H7 (cell line): ENCODE measurements at regions not wholly inside any gene's neighbourhood (a gene's known extent, or its start where the extent isn't known, plus 50 kb on each side); places are given as distances from the start of the nearest gene placed in this dataset.

Experiments
- DNase-seq: peaks from one replicate; pipeline ENCODE4 v3.0.0; 2012
- H3K27me3 ChIP-seq: 2 replicates; pipeline ENCODE4 v1.6.0; 2011; ENCODE audit warnings: mild to moderate bottlenecking, low read length; ENCODE audit not compliant: control insufficient read depth, insufficient read depth
- H3K36me3 ChIP-seq: replicated peaks from 2 replicates; pipeline ENCODE4 v1.5.1; 2011; ENCODE audit warnings: low read length; ENCODE audit not compliant: control insufficient read depth, insufficient read depth
- H3K4me3 ChIP-seq: 2 replicates; pipeline ENCODE4 v1.5.1; 2011; ENCODE audit warnings: low read depth, mild to moderate bottlenecking, control low read depth, low read length, moderate library complexity; ENCODE audit not compliant: insufficient read depth

GRCh38 chr1:36585569-36586548, 103.1 kb upstream of the CSF3R start:
- Histone ChIP-seq H3K4me3 (no peak overlapping the region), H3K36me3 (no peaks in the 10 kb centered on the region), H3K27me3 (peaks cover 2% of the 10 kb centered on the region; the same call in 1 of the 2 replicates)
- DNase-seq, result peak; percentile 74

DNA sequence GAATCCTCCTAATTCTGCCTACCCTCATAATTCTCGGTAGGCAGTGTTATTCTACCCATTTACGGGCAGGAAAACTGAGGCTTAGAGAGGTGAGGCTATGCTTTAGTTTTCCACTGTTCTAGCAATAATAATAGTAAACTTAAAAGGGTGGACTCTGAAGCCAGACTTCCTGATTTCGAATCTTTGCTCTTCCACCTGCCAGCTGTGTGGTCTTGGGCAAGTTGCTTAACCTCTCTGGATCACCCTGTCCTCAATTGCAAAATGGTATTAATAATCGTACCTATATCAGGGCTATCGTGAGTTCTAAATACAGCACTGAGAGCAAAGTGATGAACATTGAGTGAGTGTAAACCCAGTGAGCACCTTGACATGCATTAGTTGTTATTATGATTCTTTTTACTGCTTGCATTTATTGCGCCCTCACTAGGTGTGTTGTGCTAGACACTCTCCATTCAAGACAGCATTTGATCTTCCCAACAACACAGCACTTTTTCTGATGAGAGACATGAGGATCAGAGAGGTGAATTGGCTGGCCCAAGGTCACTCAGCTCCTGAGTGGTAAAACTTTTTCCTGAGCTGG, 102.3 kb upstream of the CSF3R start:
- H3K36me3 ChIP-seq, result no peaks in the 10 kb centered on the region
- H3K4me3 ChIP-seq, result no peak overlapping the region
- DNase-seq, result no peak
- H3K27me3 ChIP-seq, result peaks cover 2% of the 10 kb centered on the region; the same call in 1 of the 2 replicates

DNA sequence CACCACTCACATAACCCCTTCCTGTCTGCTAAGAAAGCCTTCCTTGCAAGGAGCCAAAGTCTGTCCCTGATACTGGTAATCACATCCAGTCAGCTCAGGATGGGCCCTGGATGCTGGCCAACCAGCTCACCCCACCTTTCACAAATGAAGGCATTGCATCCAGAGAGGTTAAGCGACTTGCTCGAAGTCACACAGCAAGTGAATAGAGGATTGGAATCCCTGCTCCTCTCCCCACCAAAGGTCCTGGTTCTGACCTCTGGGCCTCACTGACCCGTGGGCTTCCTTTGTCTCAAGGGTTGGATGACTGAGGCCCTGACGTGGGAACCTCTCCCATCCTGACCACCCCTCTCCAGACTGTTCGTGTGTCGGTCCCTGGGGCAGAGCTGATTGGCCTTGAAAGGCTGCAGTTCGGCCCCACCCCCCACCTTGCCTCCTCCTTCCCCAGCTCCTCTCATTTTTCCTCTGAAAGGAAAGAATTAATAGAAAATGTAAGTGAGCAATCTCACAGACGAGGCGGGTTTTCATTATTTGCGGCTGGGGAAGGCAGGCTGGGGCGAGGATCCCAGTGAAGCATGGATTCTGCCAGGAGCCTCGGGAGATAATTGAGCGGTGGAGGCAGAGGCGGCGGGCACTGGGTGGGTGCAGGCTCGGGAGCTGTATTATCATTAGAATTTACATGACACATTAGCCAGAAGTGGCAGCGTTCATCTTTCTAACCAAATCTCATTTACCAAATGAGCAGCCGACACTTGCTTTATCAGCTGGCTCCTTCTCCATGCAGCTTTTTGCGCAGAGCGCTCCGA, 101.5 kb upstream of the CSF3R start:
- Histone ChIP-seq H3K36me3 (no peaks in the 10 kb centered on the region), H3K27me3 (peaks cover 2% of the 10 kb centered on the region; the same call in 1 of the 2 replicates), H3K4me3 (no peak overlapping the region)
- no peak for DNase-seq

DNA sequence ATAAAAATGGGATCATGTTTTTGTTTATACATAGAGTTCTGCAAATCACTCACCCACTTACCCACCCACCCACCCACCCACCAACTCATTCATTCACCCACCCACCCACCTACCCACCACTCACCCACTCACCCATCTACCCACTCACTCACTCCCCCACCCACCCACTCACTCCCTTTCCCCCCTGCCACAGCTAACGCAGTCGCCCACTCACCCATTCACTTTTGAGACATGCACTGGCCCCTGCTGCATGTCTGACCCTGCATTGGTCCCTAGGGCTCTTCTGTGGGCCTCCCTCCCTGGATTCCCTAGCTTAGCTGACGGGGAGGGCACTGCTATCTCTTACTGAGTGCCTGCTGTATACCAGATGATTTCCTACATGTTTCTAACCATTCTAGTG, 100.4 kb upstream of the CSF3R start:
- Histone ChIP-seq H3K36me3 (no peaks in the 10 kb centered on the region), H3K27me3 (no peaks in the 10 kb centered on the region), H3K4me3 (no peak overlapping the region)
- no peak for DNase-seq

- DNase-seq, result no peak
- no peaks in the 10 kb centered on the region for H3K27me3 ChIP-seq
- H3K4me3 ChIP-seq, result no peak overlapping the region
- no peaks in the 10 kb centered on the region for H3K36me3 ChIP-seq
Observed at GRCh38 chr1:36582066-36582755, 99.5 kb upstream of the CSF3R start.

DNA sequence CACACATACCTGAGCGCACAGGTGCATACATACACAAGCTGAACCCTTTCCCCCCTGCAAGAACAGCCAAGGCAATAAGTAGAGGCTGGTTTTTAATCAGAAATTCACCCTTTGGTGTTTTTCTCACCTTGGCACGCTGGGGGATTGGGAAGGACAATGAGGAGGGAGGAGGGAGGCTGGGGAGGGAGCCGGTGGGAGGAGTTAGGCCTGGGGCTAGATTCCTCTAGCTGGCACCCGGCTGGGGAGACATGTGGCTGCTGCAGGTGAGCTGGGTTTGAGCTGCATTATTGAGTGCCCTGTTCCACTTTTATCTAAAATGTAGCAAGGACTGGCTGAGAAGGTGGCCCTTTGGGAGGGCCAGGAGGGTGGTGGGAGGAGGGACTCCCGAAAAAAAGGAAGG, 97.8 kb upstream of the CSF3R start:
- H3K36me3 ChIP-seq, result no peaks in the 10 kb centered on the region
- peak; percentile 77 for DNase-seq
- no peaks in the 10 kb centered on the region for H3K27me3 ChIP-seq
- H3K4me3 ChIP-seq, result no peak overlapping the region

- Histone ChIP-seq H3K27me3 (no peaks in the 10 kb centered on the region), H3K4me3 (no peak overlapping the region), H3K36me3 (no peaks in the 10 kb centered on the region)
- DNase-seq, result no peak
Observed at GRCh38 chr1:36579039-36579438, 96.3 kb upstream of the CSF3R start.

DNA sequence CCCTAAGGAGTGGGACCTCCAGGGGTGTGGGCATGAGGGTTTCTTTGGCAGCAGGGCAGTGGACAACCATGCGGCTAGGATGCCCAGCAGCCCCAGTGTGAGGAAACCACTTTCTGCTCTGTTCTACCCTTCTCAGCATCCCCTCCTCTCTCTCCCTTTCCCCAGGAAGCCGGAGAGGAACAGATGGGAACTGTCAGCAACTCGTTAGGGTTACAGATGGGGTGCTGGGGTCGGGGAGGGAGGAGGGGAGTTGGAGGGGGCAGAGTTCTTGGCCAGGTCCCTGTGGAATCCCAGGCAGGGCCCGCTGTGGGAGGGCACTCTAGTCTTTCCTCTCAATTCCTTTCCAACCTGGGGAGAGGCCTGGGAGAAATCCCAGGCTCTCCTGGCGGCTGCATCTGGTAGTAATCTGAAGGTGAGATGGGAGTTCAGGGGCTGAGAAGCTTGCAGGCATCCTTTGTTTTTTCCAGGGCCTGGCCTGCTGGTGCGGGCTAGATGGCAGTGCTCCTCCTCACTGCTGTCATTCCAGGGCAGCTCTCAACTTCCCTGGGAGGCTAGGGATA, 93.9 kb upstream of the CSF3R start:
- Histone ChIP-seq H3K36me3 (no peaks in the 10 kb centered on the region), H3K4me3 (no peak overlapping the region), H3K27me3 (no peaks in the 10 kb centered on the region)
- peak; percentile 67 for DNase-seq

DNA sequence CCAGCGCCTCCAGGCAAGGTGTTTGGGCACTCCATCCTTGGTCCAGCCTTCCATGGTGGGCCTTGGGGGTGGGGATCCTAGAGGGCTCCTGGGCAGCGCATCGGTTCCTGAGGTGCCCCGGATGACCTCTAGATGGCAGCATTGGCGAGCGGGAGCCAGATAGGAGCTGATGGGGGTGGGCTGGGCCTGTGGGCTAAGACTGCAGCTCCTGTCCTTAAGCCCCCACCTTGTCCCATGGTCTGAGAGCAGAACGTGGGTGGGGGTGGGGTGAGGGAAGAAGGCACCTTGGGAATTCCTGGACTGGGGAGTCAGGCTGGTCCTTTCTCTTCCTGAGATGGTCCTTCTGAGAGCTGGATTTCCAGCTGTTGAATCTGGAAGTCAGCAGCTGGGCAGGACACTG, 93.4 kb upstream of the CSF3R start:
- no peak overlapping the region for H3K4me3 ChIP-seq
- H3K27me3 ChIP-seq, result no peaks in the 10 kb centered on the region
- peak; percentile 97 for DNase-seq
- no peaks in the 10 kb centered on the region for H3K36me3 ChIP-seq

DNA sequence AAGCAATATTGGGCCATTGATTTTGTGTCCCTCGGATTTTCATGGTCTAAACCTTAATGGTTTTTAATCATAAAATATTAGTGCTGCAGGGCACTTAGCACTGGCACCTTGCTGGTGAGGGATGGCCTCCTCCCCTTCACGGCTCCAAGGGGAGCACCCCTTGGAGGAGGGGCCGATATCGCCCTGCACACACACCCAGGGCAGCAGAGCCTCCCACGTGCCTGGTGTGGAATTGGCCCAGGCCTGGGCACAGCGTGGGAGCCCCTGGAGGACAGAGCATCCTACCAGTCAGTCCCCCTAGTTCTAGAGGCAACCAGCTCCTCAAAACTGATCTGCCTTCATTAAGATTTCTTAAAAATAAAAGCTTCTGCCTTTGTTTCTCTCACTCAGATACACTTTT, 90.7 kb upstream of the CSF3R start:
- Histone ChIP-seq H3K4me3 (no peak overlapping the region), H3K36me3 (no peaks in the 10 kb centered on the region), H3K27me3 (no peaks in the 10 kb centered on the region)
- no peak for DNase-seq

GRCh38 chr1:36572906-36573305, 90.2 kb upstream of the CSF3R start:
- Histone ChIP-seq H3K4me3 (no peak overlapping the region), H3K36me3 (no peaks in the 10 kb centered on the region), H3K27me3 (no peaks in the 10 kb centered on the region)
- DNase-seq, result no peak

GRCh38 chr1:36572142-36572715, 89.5 kb upstream of the CSF3R start:
- H3K4me3 ChIP-seq, result no peak overlapping the region
- H3K27me3 ChIP-seq, result no peaks in the 10 kb centered on the region
- H3K36me3 ChIP-seq, result no peaks in the 10 kb centered on the region
- DNase-seq, result peak; percentile 76

GRCh38 chr1:36571106-36571505, 88.4 kb upstream of the CSF3R start:
- Histone ChIP-seq H3K36me3 (no peaks in the 10 kb centered on the region), H3K27me3 (no peaks in the 10 kb centered on the region), H3K4me3 (no peak overlapping the region)
- no peak for DNase-seq
